KMS-11 (cell line): ENCODE measurements at regions not wholly inside any gene's neighbourhood (a gene's known extent, or its start where the extent isn't known, plus 50 kb on each side); places are given as distances from the start of the nearest gene placed in this dataset.

Experiments used
- H2AFZ ChIP-seq: fragments of 200-600 bp; sonication (generic); 2 replicates; pipeline ENCODE4 v1.6.1; 2016; ENCODE audit warnings: antibody characterized with exemption, mixed run types, low read depth
- H3K27ac ChIP-seq: fragments of 200-600 bp; sonication (generic); 2 replicates; pipeline ENCODE4 v1.6.1; 2016; ENCODE audit warnings: mild to moderate bottlenecking, mixed run types
- H3K27me3 ChIP-seq: fragments of 200-600 bp; sonication (generic); 2 replicates; pipeline ENCODE4 v1.6.1; 2017; ENCODE audit warnings: mild to moderate bottlenecking, low read depth, mixed run types, moderate library complexity; ENCODE audit not compliant: insufficient read depth
- H3K36me3 ChIP-seq: fragments of 200-600 bp; sonication (generic); 2 replicates; pipeline ENCODE4 v1.6.1; 2017; ENCODE audit warnings: mild to moderate bottlenecking, mixed run types; ENCODE audit not compliant: insufficient read depth
- H3K4me1 ChIP-seq: fragments of 200-600 bp; sonication (generic); 2 replicates; pipeline ENCODE4 v1.6.1; 2016; ENCODE audit warnings: mild to moderate bottlenecking, low read depth, mixed run types; ENCODE audit not compliant: poor library complexity, severe bottlenecking
- H3K4me2 ChIP-seq: fragments of 200-600 bp; sonication (generic); 2 replicates; pipeline ENCODE4 v1.7.0; 2016; ENCODE audit warnings: mild to moderate bottlenecking, mixed run types
- H3K4me3 ChIP-seq: fragments of 200-600 bp; sonication (generic); IDR thresholded peaks from 2 replicates; pipeline ENCODE4 v1.6.1; 2017; ENCODE audit warnings: low read depth, low read length, mixed read lengths; ENCODE audit not compliant: insufficient read depth
- H3K79me2 ChIP-seq: fragments of 200-600 bp; sonication (generic); 2 replicates; pipeline ENCODE4 v1.6.1; 2016; ENCODE audit warnings: low read depth, mixed run types; ENCODE audit not compliant: insufficient read depth
- H3K9ac ChIP-seq: fragments of 200-600 bp; sonication (generic); 2 replicates; pipeline ENCODE4 v1.6.1; 2016; ENCODE audit warnings: mild to moderate bottlenecking, mixed run types
- H4K20me1 ChIP-seq: fragments of 200-600 bp; sonication (generic); 2 replicates; pipeline ENCODE4 v1.6.1; 2016; ENCODE audit warnings: mild to moderate bottlenecking, mixed run types; ENCODE audit not compliant: insufficient read depth
- CTCF ChIP-seq: fragments of 200-600 bp; sonication (generic); conservative IDR thresholded peaks from 2 replicates; pipeline ENCODE4 v1.6.1; 2017; ENCODE audit warnings: low read depth, mild to moderate bottlenecking, antibody characterized with exemption, low read length, moderate library complexity, mixed read lengths

- Histone ChIP-seq H3K4me2 (peak overlapping the region; percentile 25; the same call in 1 of the 2 replicates), H3K27ac (no peak overlapping the region), H4K20me1 (no peaks in the 10 kb centered on the region), H3K27me3 (no peaks in the 10 kb centered on the region), H3K4me3 (no peak overlapping the region), H2AFZ (peak overlapping the region; percentile 14; the same call in 1 of the 2 replicates), H3K9ac (no peak overlapping the region), H3K4me1 (peaks cover 22% of the 10 kb centered on the region), H3K36me3 (no peaks in the 10 kb centered on the region), H3K79me2 (no peaks in the 10 kb centered on the region)
- TF ChIP-seq CTCF = no peak
These were observed 1131.3 kb upstream of the MAP3K7 start for GRCh38 chr6:91718198-91718597.

GRCh38 chr6:91717094-91717493, 1130.2 kb upstream of the MAP3K7 start:
- no peaks in the 10 kb centered on the region for H3K27me3 ChIP-seq
- TF ChIP-seq CTCF = no peak
- H3K79me2 ChIP-seq = no peaks in the 10 kb centered on the region
- H3K36me3 ChIP-seq = no peaks in the 10 kb centered on the region
- peaks cover 22% of the 10 kb centered on the region for H3K4me1 ChIP-seq
- no peak overlapping the region for H3K4me3 ChIP-seq
- no peak overlapping the region for H3K27ac ChIP-seq
- no peak overlapping the region for H3K4me2 ChIP-seq
- H4K20me1 ChIP-seq = no peaks in the 10 kb centered on the region
- no peak overlapping the region for H3K9ac ChIP-seq
- no peak overlapping the region for H2AFZ ChIP-seq

- Histone ChIP-seq H3K4me1 (peaks cover 22% of the 10 kb centered on the region), H3K36me3 (no peaks in the 10 kb centered on the region), H3K27ac (no peak overlapping the region), H2AFZ (no peak overlapping the region), H3K9ac (no peak overlapping the region), H4K20me1 (no peaks in the 10 kb centered on the region), H3K4me2 (no peak overlapping the region), H3K4me3 (no peak overlapping the region), H3K79me2 (no peaks in the 10 kb centered on the region), H3K27me3 (no peaks in the 10 kb centered on the region)
- no peak for TF ChIP-seq CTCF
These were observed 1129.5 kb upstream of the MAP3K7 start for GRCh38 chr6:91716361-91716760.

GRCh38 chr6:91715171-91715805, 1128.4 kb upstream of the MAP3K7 start:
- Histone ChIP-seq H3K79me2 (no peaks in the 10 kb centered on the region), H3K9ac (no peak overlapping the region), H3K27ac (no peak overlapping the region), H3K4me2 (no peak overlapping the region), H3K36me3 (no peaks in the 10 kb centered on the region), H2AFZ (no peak overlapping the region), H3K4me3 (no peak overlapping the region), H4K20me1 (no peaks in the 10 kb centered on the region), H3K27me3 (no peaks in the 10 kb centered on the region), H3K4me1 (peaks cover 22% of the 10 kb centered on the region)
- no peak for TF ChIP-seq CTCF
